GM18873 (cell line): ENCODE measurements at regions not wholly inside any gene's neighbourhood (a gene's known extent, or its start where the extent isn't known, plus 50 kb on each side); places are given as distances from the start of the nearest gene placed in this dataset.
A peak's percentile ranks its signal among the peaks of the same experiment; 100 is the strongest.

ENCODE experiments used
- ATAC-seq: cut with Tn5 transposase; IDR thresholded peaks from one replicate; pipeline ENCODE4 v1.9.1; 2021; ENCODE audit warnings: mild to moderate bottlenecking, moderate library complexity, moderate number of reproducible peaks; ENCODE audit not compliant: unreplicated experiment, low FRiP score

GRCh38 chr21:28550057-28550825 is 442.4 kb downstream of the LTN1 start:
- no peak for ATAC-seq

GRCh38 chr21:28548291-28548690 is 444.4 kb downstream of the LTN1 start:
- ATAC-seq: no peak

GRCh38 chr21:28547766-28548165 is 444.9 kb downstream of the LTN1 start:
- no peak for ATAC-seq

GRCh38 chr21:28543975-28544374 is 448.7 kb downstream of the LTN1 start:
- ATAC-seq: no peak

- ATAC-seq: no peak
Measured at GRCh38 chr21:28541371-28542112, 451.1 kb downstream of the LTN1 start.

GRCh38 chr21:28540514-28540913 is 452.2 kb downstream of the LTN1 start:
- no peak for ATAC-seq

GRCh38 chr21:28539623-28539988 is 453.1 kb downstream of the LTN1 start:
- no peak for ATAC-seq

- no peak for ATAC-seq
Measured at GRCh38 chr21:28538987-28539622, 453.6 kb downstream of the LTN1 start.

GRCh38 chr21:28537371-28538079 is 455.2 kb downstream of the LTN1 start:
- no peak for ATAC-seq

- ATAC-seq: no peak
Measured at GRCh38 chr21:28532446-28532845, 460.2 kb downstream of the LTN1 start.

- ATAC-seq: no peak
Measured at GRCh38 chr21:28523367-28523766, 469.3 kb downstream of the LTN1 start.

- ATAC-seq: no peak
Measured at GRCh38 chr21:28522014-28522799, 470.5 kb downstream of the LTN1 start.

- ATAC-seq: no peak
Measured at GRCh38 chr21:28518630-28519029, 474.0 kb downstream of the LTN1 start.

GRCh38 chr21:28516991-28517592 is 475.6 kb downstream of the LTN1 start:
- peak; percentile 99 for ATAC-seq

- no peak for ATAC-seq
Measured at GRCh38 chr21:28516021-28516420, 476.7 kb downstream of the LTN1 start.

- ATAC-seq: no peak
Measured at GRCh38 chr21:28513428-28513827, 479.2 kb downstream of the LTN1 start.

GRCh38 chr21:28509031-28509430 is 483.6 kb downstream of the LTN1 start:
- ATAC-seq: no peak

GRCh38 chr21:28508126-28508525 is 484.6 kb downstream of the LTN1 start:
- ATAC-seq: no peak

GRCh38 chr21:28496517-28496916 is 496.2 kb downstream of the LTN1 start:
- ATAC-seq: no peak

GRCh38 chr21:28492127-28492526 is 500.6 kb downstream of the LTN1 start:
- no peak for ATAC-seq
